ENCODE measurements at regions not wholly inside any gene's neighbourhood (a gene's known extent, or its start where the extent isn't known, plus 50 kb on each side); places are given as distances from the start of the nearest gene placed in this dataset.

DNA sequence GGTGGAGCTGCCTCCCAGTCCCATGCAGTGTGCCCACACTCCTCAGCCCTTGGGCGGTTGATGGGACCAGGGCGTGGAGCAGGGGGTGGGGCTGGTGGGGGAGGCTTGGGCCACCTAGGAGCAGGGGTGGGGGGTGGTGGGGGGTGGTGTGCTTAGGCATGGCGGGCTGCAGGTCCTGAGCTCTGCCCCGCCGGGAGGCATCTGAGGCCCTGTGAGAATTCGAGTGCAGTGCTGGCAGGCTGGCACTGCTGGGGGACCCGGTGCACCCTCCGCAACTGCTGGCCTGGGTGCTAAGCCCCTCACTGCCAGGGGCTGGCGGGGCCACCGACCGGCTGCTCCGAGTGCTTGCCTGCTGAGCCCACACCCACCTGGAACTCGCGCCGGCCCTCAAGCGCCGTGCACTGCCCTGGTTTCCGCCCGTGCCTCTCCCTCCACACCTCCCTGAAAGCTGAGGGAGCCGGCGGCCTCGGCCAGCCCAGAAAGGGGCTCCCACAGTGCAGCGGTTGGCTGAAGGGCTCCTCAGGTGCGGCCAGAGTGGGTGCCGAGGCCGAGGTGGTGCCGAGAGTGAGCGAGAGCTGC lies 59.6 kb upstream of the PRL start:
- Mint-ChIP-seq H3K27ac (ENCODE audit: unreplicated experiment) (no peak overlapping the region), H3K4me1 (ENCODE audit: low read depth, unreplicated experiment) (no peaks in the 10 kb centered on the region), H3K9me3 (ENCODE audit: low read depth, unreplicated experiment) (peaks cover 5% of the 10 kb centered on the region), H3K4me3 (ENCODE audit: low read depth, unreplicated experiment) (no peak overlapping the region), H3K36me3 (ENCODE audit: insufficient read depth, unreplicated experiment) (no peaks in the 10 kb centered on the region), H3K27me3 (ENCODE audit: unreplicated experiment) (no peaks in the 10 kb centered on the region)
- no peak for DNase-seq
- CTCF ChIA-PET = no interaction called here
- intact Hi-C loops (cut with micrococcal nuclease; ENCODE audit: unreplicated experiment) = no loop called here
- TF ChIP-seq, protein P1, sequence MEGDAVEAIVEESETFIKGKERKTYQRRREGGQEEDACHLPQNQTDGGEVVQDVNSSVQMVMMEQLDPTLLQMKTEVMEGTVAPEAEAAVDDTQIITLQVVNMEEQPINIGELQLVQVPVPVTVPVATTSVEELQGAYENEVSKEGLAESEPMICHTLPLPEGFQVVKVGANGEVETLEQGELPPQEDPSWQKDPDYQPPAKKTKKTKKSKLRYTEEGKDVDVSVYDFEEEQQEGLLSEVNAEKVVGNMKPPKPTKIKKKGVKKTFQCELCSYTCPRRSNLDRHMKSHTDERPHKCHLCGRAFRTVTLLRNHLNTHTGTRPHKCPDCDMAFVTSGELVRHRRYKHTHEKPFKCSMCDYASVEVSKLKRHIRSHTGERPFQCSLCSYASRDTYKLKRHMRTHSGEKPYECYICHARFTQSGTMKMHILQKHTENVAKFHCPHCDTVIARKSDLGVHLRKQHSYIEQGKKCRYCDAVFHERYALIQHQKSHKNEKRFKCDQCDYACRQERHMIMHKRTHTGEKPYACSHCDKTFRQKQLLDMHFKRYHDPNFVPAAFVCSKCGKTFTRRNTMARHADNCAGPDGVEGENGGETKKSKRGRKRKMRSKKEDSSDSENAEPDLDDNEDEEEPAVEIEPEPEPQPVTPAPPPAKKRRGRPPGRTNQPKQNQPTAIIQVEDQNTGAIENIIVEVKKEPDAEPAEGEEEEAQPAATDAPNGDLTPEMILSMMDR (IDR thresholded peaks at IDR 0.05; ENCODE audit: unreplicated experiment) = no peak
- BruUV-seq (replicated peaks) = no TSS peak

GRCh38 chr6:22357724-22358189 lies 60.9 kb upstream of the PRL start:
- Mint-ChIP-seq H3K27me3 (ENCODE audit: unreplicated experiment) (no peaks in the 10 kb centered on the region), H3K9me3 (ENCODE audit: low read depth, unreplicated experiment) (peaks cover 5% of the 10 kb centered on the region), H3K4me3 (ENCODE audit: low read depth, unreplicated experiment) (no peak overlapping the region), H3K4me1 (ENCODE audit: low read depth, unreplicated experiment) (peaks cover 12% of the 10 kb centered on the region), H3K27ac (ENCODE audit: unreplicated experiment) (no peak overlapping the region), H3K36me3 (ENCODE audit: insufficient read depth, unreplicated experiment) (no peaks in the 10 kb centered on the region)
- DNase-seq = no peak
- BruUV-seq (replicated peaks) = no TSS peak
- TF ChIP-seq, protein P1 (IDR thresholded peaks at IDR 0.05; ENCODE audit: unreplicated experiment) = no peak
- intact Hi-C loops (cut with micrococcal nuclease; ENCODE audit: unreplicated experiment) = no loop called here
- CTCF ChIA-PET = no interaction called here

- DNase-seq = no peak
- H3K4me3 Mint-ChIP-seq (ENCODE audit: low read depth, unreplicated experiment) = no peak overlapping the region
- H3K4me1 Mint-ChIP-seq (ENCODE audit: low read depth, unreplicated experiment) = peaks cover 26% of the 10 kb centered on the region
- H3K27me3 Mint-ChIP-seq (ENCODE audit: unreplicated experiment) = no peaks in the 10 kb centered on the region
- peaks cover 5% of the 10 kb centered on the region for H3K9me3 Mint-ChIP-seq (ENCODE audit: low read depth, unreplicated experiment)
- CTCF ChIA-PET = interaction anchor here (0.6 kb wide), 1 partner anchor 785 kb away, joined by 3 read pairs; no protein-coding TSS in a partner anchor
- no TSS peak for BruUV-seq (replicated peaks)
- TF ChIP-seq, protein P1 (IDR thresholded peaks at IDR 0.05; ENCODE audit: unreplicated experiment) = no peak
- H3K36me3 Mint-ChIP-seq (ENCODE audit: insufficient read depth, unreplicated experiment) = no peaks in the 10 kb centered on the region
- peak overlapping the region; percentile 83 for H3K27ac Mint-ChIP-seq (ENCODE audit: unreplicated experiment)
- intact Hi-C loops (cut with micrococcal nuclease; ENCODE audit: unreplicated experiment) = loop anchor here (10.0 kb wide), 2 partner anchors 407 to 463 kb away; no protein-coding TSS in a partner anchor
Measured at GRCh38 chr6:22361576-22361975, 64.7 kb upstream of the PRL start.

DNA sequence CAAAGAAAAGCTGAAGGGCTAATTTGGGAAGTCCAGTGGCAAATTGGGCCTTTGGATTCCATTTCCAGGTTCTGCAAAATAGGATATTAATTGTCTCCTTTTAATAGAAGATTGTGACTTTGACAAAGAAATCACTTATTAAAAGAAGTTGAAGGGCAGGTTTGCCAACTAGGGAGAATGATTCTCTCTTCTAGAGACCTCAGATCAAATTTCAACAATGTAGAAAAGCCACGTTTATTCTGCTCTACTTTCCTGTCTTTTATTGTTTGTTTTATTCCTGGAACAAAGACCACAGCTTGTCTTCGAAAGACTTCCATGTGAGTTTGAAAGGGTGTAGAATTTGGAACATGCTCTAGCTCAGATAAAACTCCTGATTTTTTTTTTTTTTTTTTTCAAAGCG lies 65.5 kb upstream of the PRL start:
- BruUV-seq (replicated peaks) = no TSS peak
- intact Hi-C loops (cut with micrococcal nuclease; ENCODE audit: unreplicated experiment) = loop anchor here (10.0 kb wide), 2 partner anchors 408 to 462 kb away; no protein-coding TSS in a partner anchor

More for the DNA sequence above, 65.5 kb upstream of the PRL start:
- H3K4me1 Mint-ChIP-seq (ENCODE audit: low read depth, unreplicated experiment) = peaks cover 26% of the 10 kb centered on the region
- peak overlapping the region; percentile 49 for H3K4me3 Mint-ChIP-seq (ENCODE audit: low read depth, unreplicated experiment)
- CTCF ChIA-PET = interaction anchor here (0.6 to 1.6 kb wide), 10 partner anchors 110 to 1390 kb away, joined by 3 to 7 read pairs (median 3); no protein-coding TSS in a partner anchor
- H3K27ac Mint-ChIP-seq (ENCODE audit: unreplicated experiment) = peak overlapping the region; percentile 83
- peak; percentile 31 for DNase-seq
- no peaks in the 10 kb centered on the region for H3K27me3 Mint-ChIP-seq (ENCODE audit: unreplicated experiment)
- TF ChIP-seq, protein P1 (IDR thresholded peaks at IDR 0.05; ENCODE audit: unreplicated experiment) = no peak
- H3K9me3 Mint-ChIP-seq (ENCODE audit: low read depth, unreplicated experiment) = peaks cover 5% of the 10 kb centered on the region
- H3K36me3 Mint-ChIP-seq (ENCODE audit: insufficient read depth, unreplicated experiment) = no peaks in the 10 kb centered on the region

Measured in Calu3 (cell line).